VCaP (cell line): ENCODE measurements at regions not wholly inside any gene's neighbourhood (a gene's known extent, or its start where the extent isn't known, plus 50 kb on each side); places are given as distances from the start of the nearest gene placed in this dataset.

Source experiments
- H3K27ac ChIP-seq: fragments of 450-650 bp; 2 replicates; pipeline ENCODE4 v1.5.1; 2017
- CTCF ChIP-seq: fragments of 450-650 bp; conservative IDR thresholded peaks from 2 replicates; pipeline ENCODE4 v1.5.1; 2017; ENCODE audit warnings: mild to moderate bottlenecking, moderate library complexity

- no peak for TF ChIP-seq CTCF
- H3K27ac ChIP-seq = no peak overlapping the region
Observed at GRCh38 chr14:48127674-48128073, 452.3 kb upstream of the MDGA2 start.

- no peak overlapping the region for H3K27ac ChIP-seq
- TF ChIP-seq CTCF = no peak
Observed at GRCh38 chr14:48125654-48126053, 450.2 kb upstream of the MDGA2 start.

GRCh38 chr14:48113713-48114112 lies 438.3 kb upstream of the MDGA2 start:
- no peak overlapping the region for H3K27ac ChIP-seq
- TF ChIP-seq CTCF = no peak

DNA sequence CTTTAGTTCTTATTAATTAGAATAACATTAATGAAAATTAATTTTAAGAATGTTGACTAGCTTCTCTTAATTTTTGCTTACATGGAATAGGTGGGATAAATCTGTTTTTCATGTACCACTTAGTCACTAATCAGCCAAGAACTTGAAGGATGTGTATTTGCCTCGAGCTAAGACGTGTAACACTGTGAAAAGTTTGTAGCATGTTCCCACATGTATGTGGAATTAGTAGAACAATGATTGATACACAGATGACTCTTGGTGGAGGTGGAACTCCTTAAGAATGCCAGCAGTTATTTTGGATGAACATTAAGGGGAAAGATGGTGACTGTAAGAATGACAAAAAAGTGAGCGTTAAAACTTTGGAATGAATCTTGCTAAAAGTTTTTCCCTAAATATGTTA lies 435.7 kb upstream of the MDGA2 start:
- TF ChIP-seq CTCF = no peak
- no peak overlapping the region for H3K27ac ChIP-seq

- no peak overlapping the region for H3K27ac ChIP-seq
- no peak for TF ChIP-seq CTCF
Observed at GRCh38 chr14:48107646-48108045, 432.2 kb upstream of the MDGA2 start.

DNA sequence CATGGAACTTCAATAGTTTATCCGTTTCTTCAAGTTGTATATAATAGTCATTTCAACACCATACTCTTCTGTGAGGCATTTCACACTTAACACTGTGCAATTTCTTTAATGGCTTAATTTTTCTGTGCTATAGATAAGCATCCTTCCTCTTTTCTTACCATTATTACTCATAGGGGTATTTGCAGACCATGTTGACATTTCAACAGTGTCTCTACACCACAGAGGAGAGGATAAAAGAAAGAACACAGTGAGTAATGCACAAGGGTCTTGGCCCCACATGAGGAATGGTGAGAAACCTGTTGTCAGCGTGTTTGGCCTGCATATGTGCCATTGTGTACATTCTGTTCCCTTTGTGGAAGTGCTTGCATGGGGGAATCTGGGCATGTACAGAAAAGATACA lies 421.5 kb upstream of the MDGA2 start:
- TF ChIP-seq CTCF = no peak
- no peak overlapping the region for H3K27ac ChIP-seq

DNA sequence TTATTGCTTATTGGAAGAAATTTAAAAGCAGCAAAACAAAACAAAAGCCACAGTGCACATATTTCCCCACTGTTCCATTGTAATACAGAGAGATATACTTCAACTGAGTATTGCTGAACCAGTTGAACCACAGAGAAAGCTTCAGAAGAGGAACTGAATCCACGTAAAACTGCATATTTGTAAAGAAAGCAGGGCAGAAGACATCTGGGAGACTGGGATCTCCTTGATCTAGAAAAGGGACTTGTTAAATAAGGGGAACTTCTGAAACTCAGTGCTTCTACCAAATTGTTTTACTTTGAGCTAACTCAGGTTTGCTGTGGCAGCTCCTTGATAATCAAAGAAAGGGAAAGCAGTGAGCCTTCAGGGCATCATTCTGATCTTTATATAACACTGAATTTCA lies 411.1 kb upstream of the MDGA2 start:
- H3K27ac ChIP-seq = no peak overlapping the region
- no peak for TF ChIP-seq CTCF

DNA sequence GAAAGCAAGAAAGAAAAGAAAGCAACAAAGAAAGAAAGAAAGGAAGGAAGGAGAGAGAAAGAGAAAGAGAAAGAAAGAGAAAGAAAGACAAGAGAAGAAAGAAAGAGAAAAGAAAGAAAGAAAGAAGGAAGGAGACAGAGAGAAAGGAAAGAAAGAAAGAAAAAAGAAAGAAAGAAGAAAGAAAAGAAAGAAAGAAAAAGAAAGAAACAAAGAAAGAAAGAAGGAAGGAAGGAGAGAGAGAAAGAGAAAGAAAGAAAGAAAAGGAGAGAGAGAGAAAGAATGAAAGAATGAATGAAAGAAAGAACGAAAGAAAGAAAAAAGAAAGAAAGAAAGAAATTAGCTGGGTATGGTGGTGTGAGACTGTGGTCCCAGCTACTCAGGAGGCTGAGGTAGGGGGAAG lies 400.1 kb upstream of the MDGA2 start:
- H3K27ac ChIP-seq = no peak overlapping the region
- no peak for TF ChIP-seq CTCF
